Activated T-cell treated with anti-CD3 and anti-CD28 coated beads, Interleukin-2, amount 50 U/mL, for 48 hours (primary cell): ENCODE measurements at regions not wholly inside any gene's neighbourhood (a gene's known extent, or its start where the extent isn't known, plus 50 kb on each side); places are given as distances from the start of the nearest gene placed in this dataset.
"Not testable (repeated sequence)": the region's sequence is repeated elsewhere in the genome, so short reads cannot be mapped to it uniquely, and the experiment has no call there.

Experiments used
- DNase-seq, 2 experiments: peaks; one replicate each; pipeline ENCODE4 v3.0.0-alpha.2; 2020

DNA sequence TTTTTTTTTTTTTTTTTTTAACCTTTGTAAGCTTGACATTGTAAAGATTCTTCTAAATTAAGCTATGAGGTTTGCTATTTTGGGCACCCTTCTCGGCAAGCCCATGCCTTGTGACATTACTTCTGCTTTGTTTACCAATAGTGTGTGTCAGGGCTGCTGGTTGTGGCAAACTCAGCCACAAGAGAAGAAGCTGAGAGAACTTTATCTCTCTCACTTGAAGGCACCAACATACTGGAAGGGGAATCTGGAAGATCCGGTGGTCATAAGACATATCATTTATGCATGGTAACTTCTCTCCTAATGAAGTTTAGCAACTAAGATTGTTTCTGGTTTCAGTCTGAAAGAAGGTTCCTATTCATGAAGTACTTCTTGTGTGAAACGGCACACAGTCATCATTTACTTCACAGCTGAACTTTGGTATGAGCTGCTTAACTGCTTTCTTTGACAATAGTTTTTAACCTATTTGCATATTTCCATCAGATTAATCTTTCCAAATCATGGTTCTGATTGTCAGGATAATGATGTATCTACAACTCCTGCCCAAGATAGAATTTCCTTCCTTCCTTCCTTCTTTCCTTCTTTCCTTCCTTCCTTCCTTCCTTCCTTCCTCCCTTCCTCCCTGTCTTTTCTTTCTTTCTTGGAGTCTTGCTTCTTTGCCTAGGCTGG lies 189.3 kb downstream of the NFKBIZ start:
- DNase-seq, result no peak

DNA sequence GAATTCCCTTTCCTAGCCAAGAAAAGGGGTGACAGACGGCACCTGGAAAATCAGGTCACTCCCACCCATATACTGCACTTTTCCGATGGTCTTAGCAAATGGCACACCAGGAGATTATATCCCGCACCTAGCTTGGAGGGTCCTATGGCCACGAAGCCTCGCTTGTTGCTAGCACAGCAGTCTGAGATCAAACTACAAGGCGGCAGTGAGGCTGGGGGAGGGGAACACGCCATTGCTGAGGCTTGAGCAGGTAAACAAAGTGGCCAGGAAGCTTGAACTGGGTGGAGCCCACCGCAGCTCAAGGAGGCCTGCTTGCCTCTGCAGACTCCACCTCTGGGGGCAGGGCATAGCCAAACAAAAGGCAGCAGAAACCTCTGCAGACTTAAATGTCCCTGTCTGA lies 190.8 kb downstream of the NFKBIZ start:
- DNase-seq, result not testable (repeated sequence)

DNA sequence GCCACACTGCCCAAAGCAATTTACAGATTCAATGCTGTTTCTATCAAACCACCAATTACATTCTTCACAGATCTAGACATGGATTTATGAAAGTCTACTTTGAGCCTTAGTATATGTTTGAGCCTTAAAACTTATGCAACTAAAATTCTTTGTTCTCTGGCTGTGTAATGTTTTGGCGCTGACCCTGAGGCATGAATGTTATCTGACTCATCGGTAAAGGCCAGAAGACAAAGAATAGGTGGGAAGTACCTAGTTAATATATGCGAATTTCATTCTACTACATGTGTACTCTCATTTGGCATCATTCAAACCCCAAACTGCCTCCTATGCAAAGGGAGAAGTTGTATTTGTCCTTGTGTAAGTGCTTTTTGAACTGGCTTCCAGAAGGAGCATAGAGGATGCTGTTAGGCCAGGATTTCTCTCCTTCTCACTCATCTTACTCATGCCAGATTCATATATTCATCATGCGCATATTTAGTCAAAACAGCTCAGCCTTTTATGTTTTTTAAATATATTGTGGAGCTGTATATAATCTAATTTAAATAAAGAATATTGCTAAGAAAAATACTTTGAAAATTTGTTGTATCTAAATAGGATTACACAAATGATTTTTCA lies 204.2 kb downstream of the NFKBIZ start:
- DNase-seq, result no peak

DNA sequence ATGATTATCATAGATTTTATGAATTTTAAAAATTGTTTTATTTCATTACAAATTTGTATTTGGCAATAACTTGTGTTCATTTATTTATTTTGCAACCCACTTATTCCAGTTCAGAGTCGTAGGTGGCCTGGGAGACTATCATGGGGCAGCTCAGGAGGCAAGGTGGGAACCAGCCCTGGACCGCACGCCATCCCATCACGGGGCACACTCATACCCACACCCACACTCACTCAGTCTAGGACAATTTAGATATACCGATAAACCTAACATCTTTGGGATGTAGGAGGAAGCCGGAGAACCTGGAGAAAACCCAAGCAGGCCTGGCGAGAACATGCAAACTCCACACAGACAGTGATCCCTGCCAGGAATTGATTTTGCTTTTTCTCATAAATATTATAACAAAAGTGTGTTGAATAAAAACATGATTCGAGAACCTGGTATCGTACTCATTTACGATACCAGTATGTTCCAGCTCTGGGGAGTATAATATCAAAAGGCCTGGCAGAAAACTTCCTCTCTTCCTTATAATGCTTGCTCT lies 205.3 kb downstream of the NFKBIZ start:
- DNase-seq, result no peak

DNA sequence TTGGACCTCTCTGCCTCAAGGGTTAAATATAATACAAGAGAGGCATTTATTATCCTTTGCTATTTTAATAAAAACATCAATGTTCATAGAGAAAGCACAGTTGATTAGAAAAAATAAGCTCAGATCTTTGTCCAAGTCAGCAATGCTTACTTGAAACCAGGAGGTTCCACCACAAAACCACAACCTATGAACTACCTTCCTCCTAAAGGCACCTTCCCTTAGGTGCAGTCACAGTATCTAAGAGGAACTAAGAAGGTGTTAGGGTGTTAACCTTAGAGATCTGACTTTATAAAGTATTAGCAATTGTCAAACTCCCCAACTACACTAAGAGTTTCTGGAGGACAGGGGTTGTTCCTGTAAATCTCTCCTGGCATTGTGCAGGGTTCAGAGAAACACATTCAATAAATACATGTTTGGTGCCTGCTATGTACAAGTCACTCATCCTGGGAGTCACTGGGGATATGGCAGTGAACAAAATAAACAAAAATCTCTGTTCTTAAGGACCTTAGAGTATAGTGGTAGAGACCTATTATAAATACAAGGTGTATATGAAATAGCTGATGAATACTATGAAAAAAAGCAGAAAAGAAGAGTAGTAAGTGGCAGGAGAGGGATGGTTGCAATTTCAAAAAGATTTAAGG lies 208.6 kb downstream of the NFKBIZ start:
- no peak for DNase-seq

DNA sequence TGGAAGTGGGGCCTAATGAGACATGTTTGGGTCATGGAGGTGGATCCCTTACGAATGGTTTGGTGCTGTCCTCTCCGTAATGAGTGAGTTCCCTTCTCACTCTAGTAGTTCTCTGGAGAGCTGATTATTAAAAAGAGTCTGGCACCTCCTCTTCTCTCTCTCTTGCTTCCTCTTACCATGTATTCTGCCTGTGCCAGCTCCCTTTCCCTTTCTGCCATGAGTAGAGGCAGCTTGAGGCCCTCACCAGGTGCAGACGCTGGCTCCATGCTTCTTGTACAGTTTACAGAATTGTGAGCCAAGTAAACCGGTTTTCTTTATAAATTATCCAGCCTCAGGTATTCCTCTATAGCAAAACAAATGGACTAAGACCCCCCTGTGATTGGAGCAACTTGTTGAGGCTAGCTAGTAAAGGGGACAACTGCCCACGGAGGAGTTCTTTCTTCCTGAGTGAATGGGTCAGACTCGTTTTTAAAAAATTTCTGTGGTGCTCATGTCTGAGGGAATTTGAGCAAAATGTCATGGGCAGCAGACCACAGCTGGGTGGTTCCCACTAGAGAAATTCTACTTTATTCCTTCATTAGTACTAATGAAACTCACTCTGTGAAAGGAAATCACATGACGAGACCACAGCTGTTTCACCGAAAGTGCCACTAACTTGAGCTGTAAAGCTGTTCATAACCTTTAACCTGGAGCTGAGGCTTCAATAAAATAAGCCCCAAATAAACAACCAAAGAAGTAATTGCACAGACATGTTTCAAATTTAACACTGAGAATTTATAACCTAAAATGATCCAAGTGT lies 210.0 kb downstream of the NFKBIZ start:
- no peak for DNase-seq

DNA sequence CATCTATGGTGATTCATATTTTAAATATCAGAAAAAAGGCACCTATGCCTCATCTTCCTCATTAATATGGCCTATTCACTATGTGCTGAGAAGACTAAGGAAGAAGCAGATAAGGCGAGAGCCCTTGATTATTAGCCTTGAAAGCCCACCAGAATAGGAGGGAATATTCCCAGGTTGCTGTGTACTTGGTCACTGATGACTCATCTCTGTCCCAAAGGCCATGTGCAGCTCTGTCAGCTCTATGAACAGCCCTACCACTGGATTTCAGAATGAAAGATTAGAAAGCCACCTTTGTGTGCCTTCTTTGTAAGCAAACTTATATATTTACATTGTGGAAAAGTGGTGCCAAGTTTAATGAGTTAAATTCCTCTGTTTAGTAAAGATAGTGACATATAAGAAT lies 211.5 kb downstream of the NFKBIZ start:
- DNase-seq, result no peak

DNA sequence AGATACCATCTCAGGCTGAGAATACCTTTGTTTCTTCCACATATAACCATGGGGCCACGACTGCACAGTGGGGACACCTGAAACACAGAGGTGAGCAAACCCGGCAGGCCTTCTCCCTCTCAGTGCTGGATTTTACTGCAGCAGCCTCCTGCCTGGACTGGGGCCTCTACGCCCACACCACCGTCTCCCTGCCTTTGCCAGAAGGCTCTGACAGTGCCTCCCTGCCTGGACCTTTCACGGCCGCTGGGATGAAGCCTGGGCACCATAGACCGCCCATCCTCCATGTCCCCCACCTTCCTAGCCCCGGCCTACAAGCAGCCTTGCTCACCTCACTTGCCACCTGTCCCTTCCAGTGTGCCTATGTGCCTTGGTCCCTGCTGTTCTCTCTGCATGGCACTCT lies 214.3 kb downstream of the NFKBIZ start:
- DNase-seq, result no peak

DNA sequence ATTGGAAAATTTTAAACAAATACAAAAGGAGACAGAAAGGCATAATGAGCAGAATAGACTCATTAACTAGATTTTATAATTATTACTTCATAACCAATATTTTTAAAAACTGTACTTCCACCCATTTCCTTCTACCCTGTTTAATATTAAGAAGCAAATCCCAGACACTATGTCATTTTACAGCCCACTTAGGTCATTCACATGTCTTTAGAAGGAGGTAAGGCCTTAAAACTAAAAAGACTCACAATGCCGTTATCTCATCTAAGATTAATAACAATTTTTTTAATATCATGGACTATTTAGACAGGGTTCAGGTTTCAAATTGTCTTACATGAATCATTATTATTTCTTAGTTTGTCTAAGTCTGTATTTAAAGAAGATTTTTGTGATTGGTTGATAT lies 217.2 kb downstream of the NFKBIZ start:
- DNase-seq, result no peak

DNA sequence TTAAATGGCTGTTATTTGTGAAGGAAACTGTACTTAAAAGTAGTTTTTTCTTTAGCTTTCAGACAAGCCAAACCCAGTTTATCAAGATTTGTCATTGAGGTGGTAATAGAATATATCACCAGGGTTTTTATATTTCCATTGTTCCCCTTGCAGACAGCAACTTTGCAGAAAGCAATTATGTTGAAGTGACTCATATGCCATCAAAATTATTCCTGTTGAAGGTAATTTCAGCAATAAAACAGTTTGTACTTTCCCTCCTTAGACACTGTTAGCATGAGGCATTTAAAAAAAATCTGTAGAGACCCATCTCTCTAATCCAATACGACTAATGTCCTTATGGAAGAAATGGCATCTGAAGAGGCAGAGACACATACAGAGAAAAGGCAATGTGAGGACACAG lies 219.0 kb downstream of the NFKBIZ start:
- no peak for DNase-seq

DNA sequence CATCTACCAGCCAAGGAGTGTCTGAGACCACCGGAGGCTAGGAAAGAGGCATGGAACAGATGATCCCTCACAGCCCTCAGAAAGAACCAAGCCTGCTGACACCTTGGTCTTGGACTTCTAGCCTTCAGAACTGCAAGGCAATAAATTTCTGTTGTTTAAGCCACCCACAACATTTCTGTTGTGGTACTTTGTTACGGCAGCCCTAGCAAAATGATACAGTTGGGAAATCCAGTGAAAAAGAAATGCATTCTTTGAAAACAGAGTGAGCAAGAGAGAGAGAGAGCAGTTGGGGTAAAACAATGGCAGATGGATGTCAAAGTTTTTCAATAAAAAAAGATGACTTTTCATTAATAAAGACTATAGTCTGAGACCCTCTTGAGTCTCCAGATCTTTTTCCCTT lies 219.4 kb downstream of the NFKBIZ start:
- no peak for DNase-seq

DNA sequence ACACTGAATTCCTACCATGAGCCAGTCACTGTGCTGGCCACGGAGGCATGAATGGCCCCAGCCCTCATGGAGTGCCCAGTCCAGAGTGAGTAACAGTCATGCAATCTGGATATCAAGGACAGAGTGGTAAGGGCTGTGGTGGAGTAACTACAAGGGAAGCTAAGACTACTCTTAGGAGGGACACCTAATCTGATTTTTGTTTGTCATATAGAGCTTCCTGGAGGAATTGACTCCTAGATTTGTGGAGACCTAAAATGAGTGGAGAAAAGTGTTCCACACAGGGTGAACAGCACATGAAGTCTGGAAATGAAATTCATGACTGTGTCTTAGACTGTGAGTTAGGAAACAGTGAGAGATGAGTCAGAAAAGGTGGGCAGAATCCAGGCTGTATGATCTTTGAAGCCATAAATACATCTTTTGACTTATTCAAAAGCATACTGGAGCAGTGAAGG lies 219.9 kb downstream of the NFKBIZ start:
- DNase-seq, result no peak

DNA sequence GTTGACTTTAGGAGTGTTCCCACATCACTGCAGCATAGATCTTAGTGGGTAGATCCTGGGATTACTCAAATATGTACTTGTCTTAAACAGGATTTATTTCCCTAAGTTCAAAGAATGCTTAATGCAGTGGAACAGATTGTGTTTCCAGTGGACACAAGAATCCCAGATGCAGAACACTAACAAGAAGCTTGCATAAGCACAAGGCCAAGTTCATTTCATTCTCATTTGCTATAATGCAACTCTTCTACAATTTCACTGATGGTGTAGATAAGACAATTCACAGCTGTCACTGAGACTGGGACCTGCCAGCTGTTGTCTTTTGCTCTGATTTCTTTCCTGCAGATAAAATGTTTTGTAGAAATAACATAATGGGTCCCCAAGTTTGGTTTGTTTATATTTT lies 225.6 kb downstream of the NFKBIZ start:
- DNase-seq, result no peak

DNA sequence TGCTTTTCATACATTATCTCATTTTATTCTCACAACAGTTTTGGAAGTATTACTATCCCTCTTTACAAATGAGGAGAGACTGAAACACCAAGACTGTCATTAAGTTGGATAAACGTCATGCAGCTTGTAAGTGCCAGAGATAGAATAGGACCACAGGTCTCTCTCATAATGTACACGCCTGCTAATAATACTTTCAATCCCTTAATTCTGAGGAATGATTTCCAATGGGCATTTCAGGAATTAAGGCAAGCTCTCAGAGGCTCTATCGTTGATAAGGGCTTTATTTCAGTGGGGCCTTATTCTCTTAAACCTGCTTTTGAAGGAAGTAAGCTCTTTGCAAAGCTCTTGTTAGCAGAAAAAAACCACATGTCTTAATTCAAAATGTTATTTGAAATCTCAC lies 229.1 kb downstream of the NFKBIZ start:
- DNase-seq, result no peak

DNA sequence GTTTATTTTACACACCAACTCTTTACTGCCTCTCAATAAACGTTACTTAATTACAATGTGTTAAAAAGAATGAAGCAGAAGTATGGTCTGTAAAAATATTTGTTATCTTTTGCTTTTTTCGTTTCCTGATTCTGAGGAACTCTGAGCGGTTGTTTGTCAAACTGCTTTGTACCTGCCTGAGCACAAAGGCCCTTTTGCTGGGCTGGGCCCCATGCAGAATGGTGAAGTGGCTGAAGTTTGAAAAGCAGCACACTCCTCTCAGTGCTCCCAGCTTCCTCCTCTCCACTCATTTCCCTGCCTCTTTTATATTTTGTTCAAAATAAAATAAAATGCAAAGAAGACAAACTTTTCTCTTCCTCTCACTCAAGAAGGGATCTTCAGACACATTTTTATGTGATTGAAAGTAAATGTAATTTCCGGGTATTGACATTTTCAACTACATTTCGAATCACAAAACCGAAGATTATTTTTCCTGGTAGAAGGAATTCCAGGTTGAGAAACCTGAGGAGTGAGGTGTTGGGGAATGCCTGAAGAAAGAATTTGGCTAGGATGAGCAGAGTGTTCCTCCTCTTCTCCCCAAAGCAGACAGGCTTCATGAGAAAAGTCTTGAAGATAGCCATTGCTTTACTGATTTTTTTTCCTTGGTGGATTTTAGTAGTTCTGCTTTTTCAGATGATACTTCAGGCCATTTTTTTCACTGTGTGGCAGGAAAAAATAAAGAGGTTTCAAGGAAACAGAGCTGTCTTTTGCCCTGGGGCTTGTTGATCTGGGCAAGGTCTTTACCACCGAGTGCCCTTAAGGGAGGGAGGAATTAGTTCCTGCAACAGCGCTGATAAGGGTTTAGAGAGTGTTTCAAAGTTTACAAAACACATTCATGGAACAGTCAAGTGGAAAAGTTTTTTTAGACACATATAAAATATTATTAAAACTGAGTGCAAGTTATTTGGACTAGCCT lies 229.8 kb downstream of the NFKBIZ start:
- DNase-seq, result no peak

DNA sequence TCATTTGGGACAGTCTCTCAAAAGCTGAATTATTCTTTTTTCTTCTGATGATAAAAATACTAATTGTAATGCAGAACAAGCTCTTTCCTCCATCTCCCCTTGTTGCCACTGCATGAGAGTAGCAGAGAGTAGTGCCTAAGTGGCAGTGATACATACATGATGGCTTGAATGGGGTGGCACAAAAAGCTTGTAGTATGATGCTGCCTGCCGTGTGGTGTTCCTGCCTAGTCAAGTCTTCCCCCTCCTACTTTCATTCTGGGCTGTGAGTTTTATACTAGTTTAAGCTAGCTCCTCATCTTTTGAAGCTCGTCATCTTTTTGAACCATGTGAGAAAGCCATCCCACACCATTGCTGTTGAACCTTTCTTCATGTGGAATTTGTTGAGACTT lies 230.5 kb downstream of the NFKBIZ start:
- no peak for DNase-seq

DNA sequence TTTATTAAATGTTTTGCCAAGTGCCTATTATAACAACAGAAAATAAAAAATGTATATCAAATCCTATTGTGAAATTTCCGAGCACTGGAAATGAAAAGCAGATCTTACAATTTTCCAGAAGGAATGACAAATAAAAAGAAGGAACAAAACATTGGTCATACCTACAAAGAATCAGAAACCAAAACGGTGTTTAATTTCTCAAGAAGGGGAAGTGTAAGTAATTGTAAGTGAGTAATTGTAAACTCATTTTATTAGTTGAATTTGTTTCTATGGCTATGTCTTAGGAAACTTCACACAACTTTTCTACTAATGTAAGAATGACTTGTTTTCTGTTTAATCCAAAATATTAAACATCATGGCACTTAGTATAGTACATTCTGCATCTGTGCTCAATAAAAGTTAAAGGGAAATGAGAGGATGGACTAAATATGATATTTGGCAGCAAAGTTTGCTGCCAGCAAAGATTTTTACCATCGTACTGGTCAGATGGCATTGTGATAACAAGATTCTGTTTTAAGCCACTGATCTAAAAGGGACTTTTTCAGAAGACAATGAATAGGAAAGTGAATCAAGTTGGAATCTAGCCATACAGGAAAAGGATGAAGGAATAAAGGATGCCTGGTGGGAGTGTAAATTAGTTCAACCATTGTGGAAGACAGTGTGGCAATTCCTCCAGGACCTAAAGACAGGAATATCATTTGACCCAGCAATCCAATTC lies 232.4 kb downstream of the NFKBIZ start:
- no peak for DNase-seq

DNA sequence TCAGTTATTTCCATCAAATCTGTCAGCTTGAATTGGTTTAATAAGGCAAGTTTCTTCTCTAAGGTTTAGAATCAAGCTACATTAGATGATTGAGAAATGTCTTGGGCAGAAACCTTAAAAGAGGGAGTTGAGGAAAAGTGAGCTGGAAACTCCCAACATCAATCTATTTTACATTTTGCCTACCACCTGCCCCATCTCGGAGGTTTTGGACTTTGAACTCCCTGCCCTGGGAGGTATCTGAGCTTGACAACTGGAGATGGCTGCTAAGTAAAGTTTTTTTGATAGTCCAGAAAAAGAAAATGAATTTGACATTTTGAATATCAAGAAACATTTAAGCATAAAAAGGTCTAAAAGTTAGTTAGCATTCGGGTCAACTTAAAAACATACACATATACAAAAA lies 234.2 kb downstream of the NFKBIZ start:
- DNase-seq, result no peak

DNA sequence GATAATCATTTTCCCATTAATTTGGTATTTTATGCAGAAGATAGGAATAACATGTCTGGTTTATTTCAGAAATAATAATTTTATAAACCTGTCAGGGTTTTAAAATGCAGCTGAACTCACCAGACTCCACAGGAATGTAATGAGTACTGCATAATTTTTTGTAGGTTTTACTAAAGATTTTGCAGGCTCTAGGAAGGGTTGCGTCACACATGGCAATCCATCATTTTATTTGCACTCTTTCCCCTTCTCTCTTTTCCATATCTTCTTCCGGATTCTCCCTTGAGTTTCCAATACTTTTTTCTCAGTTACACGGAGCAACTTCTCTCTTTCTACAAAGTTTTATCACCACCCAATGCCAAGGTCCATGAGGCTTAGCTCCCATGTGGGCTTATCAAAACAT lies 234.7 kb downstream of the NFKBIZ start:
- DNase-seq, result no peak

DNA sequence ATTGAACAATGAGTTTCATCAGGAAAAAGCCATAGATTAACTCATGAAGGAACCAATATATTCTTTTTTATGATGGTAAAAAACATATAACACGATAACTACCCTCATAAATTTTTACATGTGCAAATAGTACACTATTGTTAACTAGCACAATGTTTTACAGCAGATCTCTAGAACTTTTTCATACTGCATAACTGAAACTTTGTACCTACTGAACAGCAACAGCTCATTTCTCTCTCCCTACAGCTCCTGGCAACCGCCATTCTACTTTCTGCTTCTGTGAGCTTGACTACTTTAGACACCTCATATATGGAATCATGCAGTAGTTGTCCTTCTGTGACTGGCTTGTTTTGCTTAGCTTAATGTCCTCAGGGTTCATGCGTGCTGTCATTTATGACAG lies 235.4 kb downstream of the NFKBIZ start:
- DNase-seq, result no peak

DNA sequence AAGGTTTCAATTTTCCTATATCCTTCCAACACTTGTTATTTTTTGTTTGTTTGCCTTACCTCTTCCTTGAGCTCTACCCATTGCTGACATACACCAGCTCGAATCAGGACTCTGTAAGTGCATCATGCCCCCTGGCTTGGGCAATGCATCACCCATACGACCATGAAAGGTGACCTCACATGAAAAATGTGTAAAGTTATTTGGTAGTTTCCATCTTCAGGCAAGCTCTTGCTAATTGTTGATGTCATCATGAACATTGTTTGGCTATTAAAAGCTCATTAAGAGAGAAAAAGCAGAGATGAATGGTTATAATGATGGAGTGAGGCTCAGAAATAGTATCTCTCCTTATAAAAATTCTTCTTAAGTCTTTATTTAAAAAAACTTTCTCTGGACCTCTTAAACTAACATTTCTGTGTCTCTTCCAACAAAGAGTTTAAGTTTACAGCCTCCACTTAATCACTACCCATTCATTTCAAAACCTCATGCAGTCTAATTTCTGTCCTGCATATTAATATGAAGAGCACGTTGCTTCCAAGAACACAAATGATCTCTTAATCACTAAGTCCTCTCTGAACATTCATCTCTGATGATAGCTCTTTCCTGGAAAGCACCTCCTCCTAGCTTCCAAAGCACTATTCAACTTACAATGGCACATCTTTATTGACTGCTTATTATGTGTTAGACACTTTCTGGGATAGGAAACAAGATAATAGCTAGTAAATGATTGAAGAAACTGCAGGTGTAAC lies 236.3 kb downstream of the NFKBIZ start:
- DNase-seq, result peak; percentile 38 to 48
